Neural crest cell (in vitro differentiated cells): ENCODE measurements at regions not wholly inside any gene's neighbourhood (a gene's known extent, or its start where the extent isn't known, plus 50 kb on each side); places are given as distances from the start of the nearest gene placed in this dataset.

Experiments
- DNase-seq: peaks from one replicate; pipeline ENCODE4 v3.0.0; 2021; ENCODE audit warnings: low read depth, mixed read lengths, low spot score
- H3K27ac Mint-ChIP-seq: one replicate; pipeline ENCODE4 v1.8.0; 2021; ENCODE audit warnings: mild to moderate bottlenecking, mixed read lengths; ENCODE audit not compliant: unreplicated experiment
- H3K27me3 Mint-ChIP-seq: 2 replicates; pipeline ENCODE4 v1.8.0; 2021; ENCODE audit warnings: low read depth, mild to moderate bottlenecking, mixed read lengths
- H3K36me3 Mint-ChIP-seq: 2 replicates; pipeline ENCODE4 v1.8.0; 2021; ENCODE audit warnings: low read depth, mild to moderate bottlenecking, mixed read lengths
- H3K4me1 Mint-ChIP-seq: 2 replicates; pipeline ENCODE4 v1.8.0; 2021; ENCODE audit warnings: mixed read lengths
- H3K4me3 Mint-ChIP-seq: one replicate; pipeline ENCODE4 v1.8.0; 2021; ENCODE audit warnings: mild to moderate bottlenecking, mixed read lengths
- H3K9me3 Mint-ChIP-seq: 2 replicates; pipeline ENCODE4 v1.8.0; 2021; ENCODE audit warnings: mixed read lengths
- CTCF ChIP-seq: fragments of 200-600 bp; sonication (generic); conservative IDR thresholded peaks from 2 replicates; pipeline ENCODE4 v1.5.0; 2021; ENCODE audit warnings: antibody characterized with exemption, mild to moderate bottlenecking

GRCh38 chr4:34289962-34290361, 1954.4 kb downstream of the ARAP2 start:
- no peaks in the 10 kb centered on the region for H3K36me3 Mint-ChIP-seq
- no peak for TF ChIP-seq CTCF
- H3K4me1 Mint-ChIP-seq: no peaks in the 10 kb centered on the region
- no peak for DNase-seq
- H3K9me3 Mint-ChIP-seq: no peaks in the 10 kb centered on the region
- H3K4me3 Mint-ChIP-seq: no peak overlapping the region
- no peak overlapping the region for H3K27ac Mint-ChIP-seq
- H3K27me3 Mint-ChIP-seq: no peaks in the 10 kb centered on the region

- Mint-ChIP-seq H3K9me3 (no peaks in the 10 kb centered on the region), H3K4me1 (no peaks in the 10 kb centered on the region), H3K27ac (no peak overlapping the region), H3K27me3 (no peaks in the 10 kb centered on the region), H3K4me3 (no peak overlapping the region), H3K36me3 (no peaks in the 10 kb centered on the region)
- no peak for TF ChIP-seq CTCF
- DNase-seq: no peak
Observed at GRCh38 chr4:34293459-34293858, 1950.9 kb downstream of the ARAP2 start.

- no peak overlapping the region for H3K4me3 Mint-ChIP-seq
- no peaks in the 10 kb centered on the region for H3K9me3 Mint-ChIP-seq
- no peaks in the 10 kb centered on the region for H3K27me3 Mint-ChIP-seq
- TF ChIP-seq CTCF: no peak
- no peak for DNase-seq
- H3K36me3 Mint-ChIP-seq: no peaks in the 10 kb centered on the region
- peaks cover 4% of the 10 kb centered on the region for H3K4me1 Mint-ChIP-seq
- H3K27ac Mint-ChIP-seq: no peak overlapping the region
Observed at GRCh38 chr4:34309383-34309906, 1934.9 kb downstream of the ARAP2 start.

- no peaks in the 10 kb centered on the region for H3K4me1 Mint-ChIP-seq
- no peak for DNase-seq
- H3K27me3 Mint-ChIP-seq: no peaks in the 10 kb centered on the region
- H3K27ac Mint-ChIP-seq: no peak overlapping the region
- no peak for TF ChIP-seq CTCF
- H3K36me3 Mint-ChIP-seq: no peaks in the 10 kb centered on the region
- no peaks in the 10 kb centered on the region for H3K9me3 Mint-ChIP-seq
- no peak overlapping the region for H3K4me3 Mint-ChIP-seq
Observed at GRCh38 chr4:34318773-34319172, 1925.5 kb downstream of the ARAP2 start.

- TF ChIP-seq CTCF: no peak
- Mint-ChIP-seq H3K27me3 (no peaks in the 10 kb centered on the region), H3K9me3 (no peaks in the 10 kb centered on the region), H3K36me3 (no peaks in the 10 kb centered on the region), H3K4me3 (no peak overlapping the region), H3K4me1 (no peaks in the 10 kb centered on the region), H3K27ac (no peak overlapping the region)
- no peak for DNase-seq
Observed at GRCh38 chr4:34323549-34324320, 1920.6 kb downstream of the ARAP2 start.
